Coronary artery (tissue), 2 donors: ENCODE measurements at regions not wholly inside any gene's neighbourhood (a gene's known extent, or its start where the extent isn't known, plus 50 kb on each side); places are given as distances from the start of the nearest gene placed in this dataset.

Experiments
- DNase-seq: peaks from one replicate; pipeline ENCODE4 v3.0.0-alpha.2; 2017; ENCODE audit warnings: low spot score
- H3K27ac ChIP-seq, 2 donors: fragments of 200-600 bp; sonication (generic); one replicate each; pipeline ENCODE4 v1.5.1; 2016 to 2019
- H3K4me3 ChIP-seq: fragments of 200-600 bp; sonication (generic); 2 replicates; pipeline ENCODE4 v1.5.1; 2016; ENCODE audit warnings: mild to moderate bottlenecking, moderate library complexity
- CTCF ChIP-seq: fragments of 200-600 bp; sonication (generic); IDR thresholded peaks from one replicate; pipeline ENCODE4 v1.5.1; 2019; ENCODE audit warnings: antibody characterized with exemption

- DNase-seq: no peak
- H3K27ac ChIP-seq: no peak overlapping the region
- H3K4me3 ChIP-seq: no peak overlapping the region
- TF ChIP-seq CTCF: no peak
Observed at GRCh38 chr12:118467641-118468305, 91.4 kb downstream of the SUDS3 start.

- no peak for TF ChIP-seq CTCF
- DNase-seq: no peak
- Histone ChIP-seq H3K4me3 (no peak overlapping the region), H3K27ac (no peak overlapping the region)
Observed at GRCh38 chr12:118472940-118473339, 96.6 kb downstream of the SUDS3 start.

GRCh38 chr12:118480235-118480634 is 103.9 kb downstream of the SUDS3 start:
- TF ChIP-seq CTCF: no peak
- no peak for DNase-seq
- Histone ChIP-seq H3K27ac (peak overlapping the region; percentile 1 to 80), H3K4me3 (no peak overlapping the region)

GRCh38 chr12:118488034-118488433 is 111.7 kb downstream of the SUDS3 start:
- TF ChIP-seq CTCF: no peak
- H3K27ac ChIP-seq: peak overlapping the region in 1 of 2 donors; percentile 54
- DNase-seq: no peak
- no peak overlapping the region for H3K4me3 ChIP-seq

GRCh38 chr12:118493962-118494361 is 117.6 kb downstream of the SUDS3 start:
- no peak for DNase-seq
- Histone ChIP-seq H3K27ac (peak overlapping the region in 1 of 2 donors; percentile 37), H3K4me3 (no peak overlapping the region)
- TF ChIP-seq CTCF: no peak

- Histone ChIP-seq H3K27ac (peak overlapping the region in 1 of 2 donors; percentile 37), H3K4me3 (no peak overlapping the region)
- no peak for DNase-seq
- no peak for TF ChIP-seq CTCF
Observed at GRCh38 chr12:118494776-118495175, 118.4 kb downstream of the SUDS3 start.

GRCh38 chr12:118495296-118495695 is 118.9 kb downstream of the SUDS3 start:
- TF ChIP-seq CTCF: no peak
- H3K4me3 ChIP-seq: no peak overlapping the region
- no peak for DNase-seq
- H3K27ac ChIP-seq: no peak overlapping the region
